ENCODE measurements at regions not wholly inside any gene's neighbourhood (a gene's known extent, or its start where the extent isn't known, plus 50 kb on each side); places are given as distances from the start of the nearest gene placed in this dataset.

DNA sequence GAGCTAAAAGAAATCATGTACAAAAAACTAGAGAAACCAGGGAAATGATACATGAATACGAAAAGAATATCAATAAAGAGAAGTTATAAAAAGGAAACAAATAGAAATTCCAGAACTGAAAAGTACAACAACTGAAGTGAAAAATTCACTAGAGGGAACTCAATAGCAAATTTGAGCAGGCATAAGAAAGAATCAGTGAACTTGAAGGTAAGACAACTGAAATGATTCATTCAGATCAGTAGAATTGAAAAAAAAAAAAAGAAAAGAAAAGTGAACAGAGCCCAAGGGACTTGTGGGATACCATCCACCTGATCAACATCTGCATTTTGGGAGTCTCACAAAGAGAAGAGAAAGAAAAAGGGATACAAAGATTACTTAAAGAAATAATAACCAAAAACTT is 78.3 kb downstream of the HHEX start:
- H3K27me3 Mint-ChIP-seq (ENCODE audit: unreplicated experiment): peaks cover 1% of the 10 kb centered on the region
- no peak overlapping the region for H3K4me3 Mint-ChIP-seq (ENCODE audit: unreplicated experiment)
- H3K36me3 Mint-ChIP-seq (ENCODE audit: low read depth, unreplicated experiment): no peaks in the 10 kb centered on the region
- DNase-seq (ENCODE audit: low spot score): no peak
- no peak for TF ChIP-seq CTCF (IDR thresholded peaks at IDR 0.05; ENCODE audit: unreplicated experiment)
- H3K9me3 Mint-ChIP-seq (ENCODE audit: unreplicated experiment): no peaks in the 10 kb centered on the region
- H3K27ac Mint-ChIP-seq (ENCODE audit: unreplicated experiment): no peak overlapping the region
- H3K4me1 Mint-ChIP-seq (ENCODE audit: unreplicated experiment): peaks cover 11% of the 10 kb centered on the region

DNA sequence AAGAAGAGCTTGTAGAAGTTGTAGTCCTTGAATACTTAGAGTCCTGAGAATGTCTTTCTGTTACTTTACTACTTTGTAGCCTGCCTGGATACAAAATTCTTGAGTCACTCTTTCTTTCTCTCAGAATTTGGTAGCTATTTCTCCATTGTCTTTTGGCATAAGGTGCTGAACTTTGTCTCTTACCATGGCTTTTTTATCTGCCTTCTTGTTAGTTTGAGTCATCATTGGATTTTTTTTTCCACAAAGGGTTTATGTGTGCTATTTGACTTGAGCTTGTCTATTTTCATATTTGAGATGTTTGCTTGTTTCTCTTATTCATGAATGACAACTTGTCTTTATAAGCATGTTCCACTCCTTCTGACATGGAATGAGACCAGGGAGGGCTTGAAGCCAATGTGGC is 74.5 kb upstream of the EXOC6 start:
- no peaks in the 10 kb centered on the region for H3K27me3 Mint-ChIP-seq (ENCODE audit: unreplicated experiment)
- peaks cover 2% of the 10 kb centered on the region for H3K4me1 Mint-ChIP-seq (ENCODE audit: unreplicated experiment)
- TF ChIP-seq CTCF (IDR thresholded peaks at IDR 0.05; ENCODE audit: unreplicated experiment): no peak
- no peak overlapping the region for H3K4me3 Mint-ChIP-seq (ENCODE audit: unreplicated experiment)
- H3K27ac Mint-ChIP-seq (ENCODE audit: unreplicated experiment): no peak overlapping the region
- no peak for DNase-seq (ENCODE audit: low spot score)
- no peaks in the 10 kb centered on the region for H3K9me3 Mint-ChIP-seq (ENCODE audit: unreplicated experiment)
- no peaks in the 10 kb centered on the region for H3K36me3 Mint-ChIP-seq (ENCODE audit: low read depth, unreplicated experiment)

GRCh38 chr10:92778091-92778490 is 70.2 kb upstream of the EXOC6 start:
- DNase-seq (ENCODE audit: low spot score): no peak
- Mint-ChIP-seq H3K27ac (ENCODE audit: unreplicated experiment) (no peak overlapping the region), H3K9me3 (ENCODE audit: unreplicated experiment) (no peaks in the 10 kb centered on the region), H3K4me3 (ENCODE audit: unreplicated experiment) (no peak overlapping the region), H3K27me3 (ENCODE audit: unreplicated experiment) (no peaks in the 10 kb centered on the region), H3K4me1 (ENCODE audit: unreplicated experiment) (no peaks in the 10 kb centered on the region), H3K36me3 (ENCODE audit: low read depth, unreplicated experiment) (no peaks in the 10 kb centered on the region)
- no peak for TF ChIP-seq CTCF (IDR thresholded peaks at IDR 0.05; ENCODE audit: unreplicated experiment)

DNA sequence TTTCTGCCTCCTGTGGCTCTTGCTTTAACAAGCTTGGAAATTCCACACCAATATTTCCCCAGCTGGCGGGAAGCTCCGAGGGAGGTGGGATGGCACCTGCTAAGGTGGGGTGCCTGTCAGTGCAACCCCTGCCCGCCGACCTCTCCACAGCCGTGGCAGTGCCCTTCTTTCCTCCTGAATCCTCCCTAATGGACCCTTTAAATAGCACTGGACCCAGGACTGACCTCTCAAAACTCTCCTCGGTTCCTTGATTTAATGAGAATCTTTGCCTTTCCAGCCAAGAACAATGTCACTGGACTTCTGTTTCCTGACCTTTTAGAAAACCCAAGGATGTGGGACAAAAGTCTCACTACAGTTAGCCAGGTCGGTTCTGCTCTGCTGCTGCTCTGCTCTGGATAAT is 63.2 kb upstream of the EXOC6 start:
- Mint-ChIP-seq H3K9me3 (ENCODE audit: unreplicated experiment) (no peaks in the 10 kb centered on the region), H3K27me3 (ENCODE audit: unreplicated experiment) (peaks cover 7% of the 10 kb centered on the region), H3K27ac (ENCODE audit: unreplicated experiment) (no peak overlapping the region), H3K4me1 (ENCODE audit: unreplicated experiment) (peaks cover 16% of the 10 kb centered on the region), H3K4me3 (ENCODE audit: unreplicated experiment) (no peak overlapping the region), H3K36me3 (ENCODE audit: low read depth, unreplicated experiment) (no peaks in the 10 kb centered on the region)
- DNase-seq (ENCODE audit: low spot score): no peak
- TF ChIP-seq CTCF (IDR thresholded peaks at IDR 0.05; ENCODE audit: unreplicated experiment): no peak

GRCh38 chr10:92787557-92788152 is 60.7 kb upstream of the EXOC6 start:
- peaks cover 26% of the 10 kb centered on the region for H3K4me1 Mint-ChIP-seq (ENCODE audit: unreplicated experiment)
- no peak overlapping the region for H3K4me3 Mint-ChIP-seq (ENCODE audit: unreplicated experiment)
- TF ChIP-seq CTCF (IDR thresholded peaks at IDR 0.05; ENCODE audit: unreplicated experiment): no peak
- no peaks in the 10 kb centered on the region for H3K9me3 Mint-ChIP-seq (ENCODE audit: unreplicated experiment)
- peaks cover 7% of the 10 kb centered on the region for H3K27me3 Mint-ChIP-seq (ENCODE audit: unreplicated experiment)
- DNase-seq (ENCODE audit: low spot score): no peak
- no peak overlapping the region for H3K27ac Mint-ChIP-seq (ENCODE audit: unreplicated experiment)
- H3K36me3 Mint-ChIP-seq (ENCODE audit: low read depth, unreplicated experiment): no peaks in the 10 kb centered on the region
